ENCODE measurements at regions not wholly inside any gene's neighbourhood (a gene's known extent, or its start where the extent isn't known, plus 50 kb on each side); places are given as distances from the start of the nearest gene placed in this dataset.

DNA sequence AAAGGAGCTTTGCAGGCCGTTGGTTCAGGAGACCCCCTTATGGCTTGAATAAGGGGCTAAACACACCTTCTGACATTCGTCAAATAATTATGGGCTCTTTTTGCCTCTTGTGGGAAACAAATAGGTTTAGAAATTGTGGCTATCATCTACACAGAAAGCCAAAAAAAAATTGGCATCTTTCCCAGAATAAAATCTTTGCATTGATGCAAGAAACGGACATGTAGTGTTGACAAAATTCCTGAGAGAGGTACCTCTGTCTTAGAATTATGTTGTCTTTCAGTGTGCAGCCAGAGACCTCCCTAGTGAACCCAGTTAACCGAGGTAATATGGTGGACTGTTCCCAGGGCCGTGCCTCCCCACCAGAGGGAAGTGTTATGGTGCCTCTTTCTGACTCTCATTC lies 283.9 kb downstream of the SDHAF3 start:
- TF ChIP-seq, protein P1, sequence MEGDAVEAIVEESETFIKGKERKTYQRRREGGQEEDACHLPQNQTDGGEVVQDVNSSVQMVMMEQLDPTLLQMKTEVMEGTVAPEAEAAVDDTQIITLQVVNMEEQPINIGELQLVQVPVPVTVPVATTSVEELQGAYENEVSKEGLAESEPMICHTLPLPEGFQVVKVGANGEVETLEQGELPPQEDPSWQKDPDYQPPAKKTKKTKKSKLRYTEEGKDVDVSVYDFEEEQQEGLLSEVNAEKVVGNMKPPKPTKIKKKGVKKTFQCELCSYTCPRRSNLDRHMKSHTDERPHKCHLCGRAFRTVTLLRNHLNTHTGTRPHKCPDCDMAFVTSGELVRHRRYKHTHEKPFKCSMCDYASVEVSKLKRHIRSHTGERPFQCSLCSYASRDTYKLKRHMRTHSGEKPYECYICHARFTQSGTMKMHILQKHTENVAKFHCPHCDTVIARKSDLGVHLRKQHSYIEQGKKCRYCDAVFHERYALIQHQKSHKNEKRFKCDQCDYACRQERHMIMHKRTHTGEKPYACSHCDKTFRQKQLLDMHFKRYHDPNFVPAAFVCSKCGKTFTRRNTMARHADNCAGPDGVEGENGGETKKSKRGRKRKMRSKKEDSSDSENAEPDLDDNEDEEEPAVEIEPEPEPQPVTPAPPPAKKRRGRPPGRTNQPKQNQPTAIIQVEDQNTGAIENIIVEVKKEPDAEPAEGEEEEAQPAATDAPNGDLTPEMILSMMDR (IDR thresholded peaks at IDR 0.05; ENCODE audit: low read length) = no peak
- TF ChIP-seq EZH2phosphoT487 (IDR thresholded peaks at IDR 0.05; ENCODE audit: low read length) = no peak

Measured in MM.1S (cell line).